ENCODE measurements at regions not wholly inside any gene's neighbourhood (a gene's known extent, or its start where the extent isn't known, plus 50 kb on each side); places are given as distances from the start of the nearest gene placed in this dataset.

DNA sequence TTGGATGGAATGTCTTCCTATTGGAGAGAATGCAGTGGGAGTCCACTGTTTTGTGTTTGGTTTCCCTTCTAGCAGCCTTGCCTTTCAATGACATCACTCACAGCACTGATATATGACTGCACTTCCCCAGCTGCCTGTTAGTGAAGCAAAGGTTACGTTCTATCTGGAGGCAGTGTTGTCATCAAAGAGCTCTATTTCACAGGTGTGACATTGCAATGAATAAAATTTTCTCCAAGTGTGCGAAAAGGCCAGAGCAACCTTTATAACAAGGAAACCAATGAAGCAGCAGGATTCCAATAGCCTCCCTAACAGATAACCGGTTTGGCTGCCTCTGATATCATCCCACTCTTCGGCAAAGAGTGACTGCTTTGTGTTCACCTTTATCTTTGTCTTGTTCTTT lies 523.5 kb upstream of the ZNF608 start:
- no peaks in the 10 kb centered on the region for H3K27me3 ChIP-seq (ENCODE audit: control insufficient read depth in 1 of 2, insufficient read depth in 2 of 2, low read length in 2 of 2)
- no peak overlapping the region for H3K9ac ChIP-seq (ENCODE audit: low read length in 2 of 2)
- no peak overlapping the region for H3K27ac ChIP-seq (ENCODE audit: low read length)
- H3K36me3 ChIP-seq (ENCODE audit: control insufficient read depth in 2 of 2, insufficient read depth in 2 of 2, low read length in 2 of 2): no peaks in the 10 kb centered on the region
- peaks cover 2% of the 10 kb centered on the region for H3K4me1 ChIP-seq (ENCODE audit: control insufficient read depth, insufficient read depth, low read length)
- no peak overlapping the region for H3K4me3 ChIP-seq (ENCODE audit: low read length in 2 of 2)
- H3K9me3 ChIP-seq (ENCODE audit: control insufficient read depth in 2 of 2, low read length in 2 of 2): no peaks in the 10 kb centered on the region

DNA sequence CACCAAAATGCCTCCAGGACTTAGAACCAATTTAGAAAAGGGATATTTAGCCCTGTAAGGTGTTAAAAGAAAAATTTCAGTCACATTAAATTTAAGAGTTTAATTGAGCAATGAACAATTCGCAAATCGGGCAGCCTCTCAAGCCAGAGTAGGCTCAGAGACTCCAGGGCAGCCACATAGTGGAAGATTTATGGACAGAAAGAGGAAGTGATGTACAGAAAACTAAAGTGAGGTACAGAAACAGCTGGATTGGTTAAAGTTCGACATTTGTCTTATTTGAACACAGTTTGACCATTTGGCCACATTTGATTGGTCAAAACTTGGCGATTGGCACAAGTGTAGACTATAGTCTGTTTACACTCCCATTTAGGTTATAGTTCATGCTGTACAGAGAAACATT lies 525.9 kb upstream of the ZNF608 start:
- Histone ChIP-seq H3K36me3 (ENCODE audit: control insufficient read depth in 2 of 2, insufficient read depth in 2 of 2, low read length in 2 of 2) (no peaks in the 10 kb centered on the region), H3K9me3 (ENCODE audit: control insufficient read depth in 2 of 2, low read length in 2 of 2) (no peaks in the 10 kb centered on the region), H3K27ac (ENCODE audit: low read length) (no peak overlapping the region), H3K4me3 (ENCODE audit: low read length in 2 of 2) (no peak overlapping the region), H3K27me3 (ENCODE audit: control insufficient read depth in 1 of 2, insufficient read depth in 2 of 2, low read length in 2 of 2) (no peaks in the 10 kb centered on the region), H3K4me1 (ENCODE audit: control insufficient read depth, insufficient read depth, low read length) (peaks cover 7% of the 10 kb centered on the region), H3K9ac (ENCODE audit: low read length in 2 of 2) (no peak overlapping the region)

DNA sequence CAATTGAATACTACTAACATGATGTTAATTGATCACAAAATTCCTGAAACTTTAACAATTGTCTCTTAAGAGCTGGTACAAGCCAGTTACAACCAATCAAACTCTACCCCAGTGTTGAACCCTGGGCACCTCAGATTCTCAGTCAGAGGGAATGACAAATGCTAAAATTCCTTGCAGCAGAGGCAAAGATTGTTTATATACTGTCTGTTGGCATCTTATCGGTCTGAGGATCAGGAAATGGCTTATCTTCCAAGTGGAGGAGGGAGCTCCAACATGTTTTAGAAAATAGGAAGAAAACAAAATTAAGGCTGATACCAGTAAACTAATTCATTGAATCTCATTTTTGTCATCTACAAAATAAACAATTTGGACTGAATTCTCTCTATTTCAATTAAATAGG lies 527.8 kb upstream of the ZNF608 start:
- H3K9ac ChIP-seq (ENCODE audit: low read length in 2 of 2): no peak overlapping the region
- H3K36me3 ChIP-seq (ENCODE audit: control insufficient read depth in 2 of 2, insufficient read depth in 2 of 2, low read length in 2 of 2): no peaks in the 10 kb centered on the region
- no peak overlapping the region for H3K4me3 ChIP-seq (ENCODE audit: low read length in 2 of 2)
- H3K27me3 ChIP-seq (ENCODE audit: control insufficient read depth in 1 of 2, insufficient read depth in 2 of 2, low read length in 2 of 2): no peaks in the 10 kb centered on the region
- H3K4me1 ChIP-seq (ENCODE audit: control insufficient read depth, insufficient read depth, low read length): peaks cover 7% of the 10 kb centered on the region
- H3K27ac ChIP-seq (ENCODE audit: low read length): no peak overlapping the region
- no peaks in the 10 kb centered on the region for H3K9me3 ChIP-seq (ENCODE audit: control insufficient read depth in 2 of 2, low read length in 2 of 2)

DNA sequence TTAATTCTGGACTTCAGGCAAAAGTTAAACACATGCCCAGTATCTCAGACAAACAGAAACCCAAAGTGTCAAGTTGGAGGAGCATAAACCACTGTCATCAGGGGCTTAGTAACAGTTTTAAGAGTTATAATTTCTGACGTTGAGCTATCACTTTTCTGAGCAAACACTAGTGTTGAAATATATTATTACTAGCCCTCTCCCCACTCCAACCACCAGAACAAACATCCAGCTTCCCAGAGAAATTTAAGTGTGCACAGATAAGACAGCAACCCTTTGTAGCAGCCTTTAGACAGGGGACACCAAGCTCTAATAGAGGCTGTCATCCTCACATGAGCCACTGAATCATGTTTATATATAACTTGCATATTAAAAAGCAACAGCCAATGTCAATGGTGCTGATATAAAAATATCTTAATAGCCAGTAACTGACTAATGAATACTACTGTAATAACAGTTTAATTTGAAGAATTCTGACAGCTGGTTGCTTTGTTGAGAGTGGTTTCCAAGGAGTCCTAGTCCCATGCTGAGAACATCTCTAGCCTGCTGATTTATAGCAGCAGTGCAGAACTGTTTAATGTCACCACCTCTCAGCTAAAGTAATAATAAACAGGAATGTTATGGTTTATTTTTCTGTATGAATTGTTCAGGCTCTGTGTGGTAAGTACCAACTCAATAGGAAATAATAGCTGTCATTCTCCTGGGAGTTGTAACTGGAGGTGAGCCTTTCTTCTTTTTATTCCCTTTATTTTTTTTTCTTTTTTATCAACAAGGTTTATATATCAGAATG lies 528.7 kb upstream of the ZNF608 start:
- Histone ChIP-seq H3K27ac (ENCODE audit: low read length) (no peak overlapping the region), H3K4me3 (ENCODE audit: low read length in 2 of 2) (no peak overlapping the region)

DNA sequence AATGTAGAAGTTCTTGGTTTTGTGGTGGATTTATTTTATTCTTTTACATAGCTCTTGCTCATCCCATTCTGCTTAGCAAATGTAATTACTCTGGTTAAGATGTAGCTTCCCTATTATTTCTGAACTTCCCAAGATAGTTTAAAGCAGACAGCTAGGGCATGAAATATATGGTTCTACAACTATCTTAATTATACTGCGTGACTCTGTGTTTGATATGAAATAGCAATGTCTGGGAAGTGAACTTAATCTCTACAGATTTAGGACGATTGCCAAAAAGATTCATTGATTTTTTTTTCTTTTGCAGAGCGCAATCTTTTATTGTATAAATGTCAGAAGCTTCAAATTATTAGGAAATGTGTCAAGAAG lies 529.3 kb upstream of the ZNF608 start:
- Histone ChIP-seq H3K27ac (ENCODE audit: low read length) (no peak overlapping the region), H3K9me3 (ENCODE audit: control insufficient read depth in 2 of 2, low read length in 2 of 2) (no peaks in the 10 kb centered on the region), H3K36me3 (ENCODE audit: control insufficient read depth in 2 of 2, insufficient read depth in 2 of 2, low read length in 2 of 2) (no peaks in the 10 kb centered on the region), H3K4me1 (ENCODE audit: control insufficient read depth, insufficient read depth, low read length) (peaks cover 7% of the 10 kb centered on the region), H3K27me3 (ENCODE audit: control insufficient read depth in 1 of 2, insufficient read depth in 2 of 2, low read length in 2 of 2) (no peaks in the 10 kb centered on the region), H3K4me3 (ENCODE audit: low read length in 2 of 2) (no peak overlapping the region), H3K9ac (ENCODE audit: low read length in 2 of 2) (no peak overlapping the region)

More for the DNA sequence above, 528.7 kb upstream of the ZNF608 start:
- H3K9ac ChIP-seq (ENCODE audit: low read length in 2 of 2): no peak overlapping the region
- no peaks in the 10 kb centered on the region for H3K9me3 ChIP-seq (ENCODE audit: control insufficient read depth in 2 of 2, low read length in 2 of 2)
- H3K4me1 ChIP-seq (ENCODE audit: control insufficient read depth, insufficient read depth, low read length): peaks cover 7% of the 10 kb centered on the region
- H3K36me3 ChIP-seq (ENCODE audit: control insufficient read depth in 2 of 2, insufficient read depth in 2 of 2, low read length in 2 of 2): no peaks in the 10 kb centered on the region
- no peaks in the 10 kb centered on the region for H3K27me3 ChIP-seq (ENCODE audit: control insufficient read depth in 1 of 2, insufficient read depth in 2 of 2, low read length in 2 of 2)

DNA sequence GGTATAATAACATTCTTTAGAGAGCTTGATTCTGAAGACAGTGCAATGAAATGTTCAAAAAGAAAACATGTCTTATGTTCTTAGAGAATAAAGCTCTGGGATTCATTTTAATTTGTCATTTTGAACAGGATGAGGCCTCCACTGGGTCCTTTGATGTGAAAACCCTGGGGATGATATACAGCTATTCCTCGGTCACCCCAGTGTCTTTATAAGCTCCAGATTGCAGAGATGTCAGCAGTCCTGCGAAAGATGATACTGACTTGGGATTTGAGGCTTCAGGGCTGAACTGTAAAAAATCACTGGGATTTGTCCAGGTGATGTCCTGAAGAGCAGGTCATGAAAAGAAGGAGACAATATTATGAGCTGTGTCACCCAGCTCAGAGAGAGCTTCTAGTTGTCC lies 529.7 kb upstream of the ZNF608 start:
- no peak overlapping the region for H3K27ac ChIP-seq (ENCODE audit: low read length)
- no peaks in the 10 kb centered on the region for H3K36me3 ChIP-seq (ENCODE audit: control insufficient read depth in 2 of 2, insufficient read depth in 2 of 2, low read length in 2 of 2)
- H3K27me3 ChIP-seq (ENCODE audit: control insufficient read depth in 1 of 2, insufficient read depth in 2 of 2, low read length in 2 of 2): no peaks in the 10 kb centered on the region
- peaks cover 7% of the 10 kb centered on the region for H3K4me1 ChIP-seq (ENCODE audit: control insufficient read depth, insufficient read depth, low read length)
- H3K9ac ChIP-seq (ENCODE audit: low read length in 2 of 2): no peak overlapping the region
- no peak overlapping the region for H3K4me3 ChIP-seq (ENCODE audit: low read length in 2 of 2)
- no peaks in the 10 kb centered on the region for H3K9me3 ChIP-seq (ENCODE audit: control insufficient read depth in 2 of 2, low read length in 2 of 2)

DNA sequence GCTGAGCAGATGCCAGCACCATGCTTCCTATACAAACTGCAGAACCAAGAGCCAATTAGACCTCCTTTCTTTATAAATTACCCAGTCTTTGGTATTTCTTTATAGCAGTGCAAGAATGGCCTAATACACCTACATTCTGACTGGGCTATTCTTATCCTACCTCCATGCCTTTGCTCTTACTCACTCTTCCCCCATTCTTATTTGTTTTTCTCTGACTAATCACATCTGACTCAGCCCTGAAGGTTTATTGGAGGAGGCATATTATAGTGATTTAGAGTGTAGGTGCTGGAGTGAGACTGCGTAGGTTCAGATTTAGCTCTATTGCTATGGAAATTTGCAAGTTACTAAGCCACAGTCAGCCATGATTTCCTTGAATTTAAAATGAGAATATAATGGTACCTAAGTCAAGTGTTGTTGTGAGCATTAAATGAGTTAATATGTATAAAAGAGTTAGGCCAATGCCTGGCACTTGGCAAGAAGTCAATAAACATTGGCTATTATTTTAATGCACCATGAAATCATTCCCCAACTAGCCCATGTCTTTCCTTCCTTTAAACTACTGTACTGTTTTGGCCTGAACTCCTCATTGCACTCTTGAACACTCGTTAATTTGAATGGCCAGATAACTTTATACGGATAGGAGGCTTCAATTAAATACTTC lies 531.2 kb upstream of the ZNF608 start:
- Histone ChIP-seq H3K27me3 (ENCODE audit: control insufficient read depth in 1 of 2, insufficient read depth in 2 of 2, low read length in 2 of 2) (no peaks in the 10 kb centered on the region), H3K36me3 (ENCODE audit: control insufficient read depth in 2 of 2, insufficient read depth in 2 of 2, low read length in 2 of 2) (no peaks in the 10 kb centered on the region), H3K27ac (ENCODE audit: low read length) (no peak overlapping the region), H3K4me3 (ENCODE audit: low read length in 2 of 2) (no peak overlapping the region), H3K9me3 (ENCODE audit: control insufficient read depth in 2 of 2, low read length in 2 of 2) (no peaks in the 10 kb centered on the region), H3K9ac (ENCODE audit: low read length in 2 of 2) (no peak overlapping the region), H3K4me1 (ENCODE audit: control insufficient read depth, insufficient read depth, low read length) (peaks cover 7% of the 10 kb centered on the region)

DNA sequence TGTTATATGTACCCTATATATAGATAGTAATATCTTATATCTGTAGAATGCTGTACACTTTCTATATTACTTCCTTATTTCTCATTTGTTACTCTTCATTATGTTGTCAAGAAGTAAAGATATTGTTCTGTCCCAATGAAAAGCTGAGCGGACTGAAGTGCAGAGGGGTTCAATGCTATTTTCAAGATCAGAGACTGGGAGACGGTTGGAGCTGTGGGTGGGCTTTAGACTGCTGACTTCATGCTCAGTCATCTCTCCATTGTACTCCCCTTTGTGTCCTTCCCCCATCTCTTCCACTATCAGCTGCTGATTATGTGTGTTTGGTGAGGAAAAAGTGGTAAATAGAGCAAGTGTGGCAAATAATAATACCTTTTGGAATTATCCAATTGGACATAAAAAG lies 532.3 kb upstream of the ZNF608 start:
- H3K9me3 ChIP-seq (ENCODE audit: control insufficient read depth in 2 of 2, low read length in 2 of 2): no peaks in the 10 kb centered on the region
- no peak overlapping the region for H3K4me3 ChIP-seq (ENCODE audit: low read length in 2 of 2)
- no peak overlapping the region for H3K9ac ChIP-seq (ENCODE audit: low read length in 2 of 2)
- H3K4me1 ChIP-seq (ENCODE audit: control insufficient read depth, insufficient read depth, low read length): peaks cover 7% of the 10 kb centered on the region
- H3K27ac ChIP-seq (ENCODE audit: low read length): no peak overlapping the region
- no peaks in the 10 kb centered on the region for H3K36me3 ChIP-seq (ENCODE audit: control insufficient read depth in 2 of 2, insufficient read depth in 2 of 2, low read length in 2 of 2)
- H3K27me3 ChIP-seq (ENCODE audit: control insufficient read depth in 1 of 2, insufficient read depth in 2 of 2, low read length in 2 of 2): no peaks in the 10 kb centered on the region

DNA sequence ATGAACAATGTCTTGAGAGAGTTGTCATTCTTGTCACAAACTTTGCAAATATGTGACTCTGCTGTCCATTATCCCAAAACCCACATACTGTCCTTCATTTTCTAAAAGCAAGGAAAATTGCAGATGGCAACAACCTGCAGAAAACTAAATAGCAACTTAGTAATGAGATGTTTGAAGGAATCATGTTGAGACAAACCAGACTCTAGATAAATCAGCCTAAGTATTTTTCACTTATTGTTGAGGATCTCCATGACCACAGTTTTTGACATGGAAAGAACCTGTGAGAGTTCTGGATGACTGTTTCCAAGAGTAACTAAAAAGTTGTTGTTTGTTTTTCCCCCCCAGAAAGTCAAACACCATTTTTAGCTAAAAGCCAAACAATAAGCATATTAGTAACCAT lies 535.2 kb upstream of the ZNF608 start:
- H3K4me3 ChIP-seq (ENCODE audit: low read length in 2 of 2): no peak overlapping the region
- no peaks in the 10 kb centered on the region for H3K27me3 ChIP-seq (ENCODE audit: control insufficient read depth in 1 of 2, insufficient read depth in 2 of 2, low read length in 2 of 2)
- H3K9me3 ChIP-seq (ENCODE audit: control insufficient read depth in 2 of 2, low read length in 2 of 2): no peaks in the 10 kb centered on the region
- H3K4me1 ChIP-seq (ENCODE audit: control insufficient read depth, insufficient read depth, low read length): no peaks in the 10 kb centered on the region
- no peak overlapping the region for H3K9ac ChIP-seq (ENCODE audit: low read length in 2 of 2)
- H3K36me3 ChIP-seq (ENCODE audit: control insufficient read depth in 2 of 2, insufficient read depth in 2 of 2, low read length in 2 of 2): no peaks in the 10 kb centered on the region
- no peak overlapping the region for H3K27ac ChIP-seq (ENCODE audit: low read length)

DNA sequence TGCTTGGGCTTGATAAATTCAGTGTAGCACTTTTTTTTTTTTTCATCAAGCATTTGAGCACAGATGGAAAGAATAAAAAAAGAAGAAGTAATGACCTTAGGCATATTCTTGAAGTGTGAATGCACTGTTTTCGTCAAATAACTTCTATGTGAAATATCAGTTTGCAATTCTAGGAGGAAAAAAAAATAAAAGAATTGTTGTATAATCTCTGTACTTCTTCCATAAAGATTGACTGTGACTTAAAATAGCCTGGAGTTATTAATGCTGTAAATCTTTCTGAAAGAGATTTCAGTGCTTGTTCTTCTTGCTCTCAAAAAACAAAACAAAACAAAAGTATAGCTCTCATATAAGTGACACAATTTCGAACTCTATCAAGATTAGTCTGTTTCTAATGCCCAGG lies 536.9 kb upstream of the ZNF608 start:
- H3K27ac ChIP-seq (ENCODE audit: low read length): no peak overlapping the region
- H3K27me3 ChIP-seq (ENCODE audit: control insufficient read depth in 1 of 2, insufficient read depth in 2 of 2, low read length in 2 of 2): no peaks in the 10 kb centered on the region
- no peaks in the 10 kb centered on the region for H3K36me3 ChIP-seq (ENCODE audit: control insufficient read depth in 2 of 2, insufficient read depth in 2 of 2, low read length in 2 of 2)
- no peak overlapping the region for H3K9ac ChIP-seq (ENCODE audit: low read length in 2 of 2)
- H3K9me3 ChIP-seq (ENCODE audit: control insufficient read depth in 2 of 2, low read length in 2 of 2): no peaks in the 10 kb centered on the region
- no peak overlapping the region for H3K4me3 ChIP-seq (ENCODE audit: low read length in 2 of 2)
- H3K4me1 ChIP-seq (ENCODE audit: control insufficient read depth, insufficient read depth, low read length): no peaks in the 10 kb centered on the region

DNA sequence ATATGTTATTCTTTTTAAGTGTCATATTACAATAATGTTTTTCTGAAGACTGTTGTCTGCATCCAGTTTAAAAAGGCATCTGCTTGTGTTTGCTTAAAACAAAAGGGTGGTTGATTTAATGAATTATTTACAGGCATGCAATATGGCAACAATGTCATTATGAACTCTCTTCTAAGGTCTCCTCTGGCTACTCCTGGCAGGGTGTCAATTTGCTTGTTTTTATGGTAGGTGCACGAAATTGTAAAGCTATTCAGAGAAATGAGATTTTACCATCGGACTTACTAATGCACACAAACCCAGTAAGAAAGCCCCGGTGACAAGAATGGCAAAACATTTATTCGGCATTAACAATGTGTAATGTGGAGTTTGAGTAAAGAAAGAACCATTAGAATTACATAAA lies 539.8 kb upstream of the ZNF608 start:
- Histone ChIP-seq H3K9me3 (ENCODE audit: control insufficient read depth in 2 of 2, low read length in 2 of 2) (no peaks in the 10 kb centered on the region), H3K4me3 (ENCODE audit: low read length in 2 of 2) (no peak overlapping the region), H3K27ac (ENCODE audit: low read length) (no peak overlapping the region), H3K27me3 (ENCODE audit: control insufficient read depth in 1 of 2, insufficient read depth in 2 of 2, low read length in 2 of 2) (no peaks in the 10 kb centered on the region), H3K4me1 (ENCODE audit: control insufficient read depth, insufficient read depth, low read length) (no peaks in the 10 kb centered on the region), H3K36me3 (ENCODE audit: control insufficient read depth in 2 of 2, insufficient read depth in 2 of 2, low read length in 2 of 2) (no peaks in the 10 kb centered on the region), H3K9ac (ENCODE audit: low read length in 2 of 2) (no peak overlapping the region)

All from stomach smooth muscle (tissue), 2 donors.